ENCODE measurements at regions not wholly inside any gene's neighbourhood (a gene's known extent, or its start where the extent isn't known, plus 50 kb on each side); places are given as distances from the start of the nearest gene placed in this dataset.
"Not testable (repeated sequence)": the region's sequence is repeated elsewhere in the genome, so short reads cannot be mapped to it uniquely, and the experiment has no call there.

GRCh38 chr2:204161886-204162285 lies 225.3 kb downstream of the ICOS start:
- intact Hi-C loops (cut with DNase I), result no loop called here
- DNase-seq (no peak), ATAC-seq (no peak)
- no peaks in the 10 kb centered on the region for H3K4me1 ChIP-seq
- WGBS, 2 donors, result 89 to 91% methylated on average over 3 of the region's 3 CpGs
- no peak overlapping the region for H3K4me3 ChIP-seq
- H3K36me3 ChIP-seq, result no peaks in the 10 kb centered on the region
- no peak for TF ChIP-seq CTCF (IDR thresholded peaks at IDR 0.05)
- H3K27me3 ChIP-seq, result no peaks in the 10 kb centered on the region
- H3K9me3 ChIP-seq, result peaks cover 0 to 17% (median 0%) of the 10 kb centered on the region in 11 donors
- no peak overlapping the region for H3K27ac ChIP-seq

- Histone ChIP-seq H3K36me3 (no peaks in the 10 kb centered on the region), H3K27me3 (peaks cover 0 to 3% (median 0%) of the 10 kb centered on the region in 7 donors), H3K27ac (no peak overlapping the region), H3K9me3 (peaks cover 0 to 6% (median 0%) of the 10 kb centered on the region in 11 donors), H3K4me3 (no peak overlapping the region), H3K4me1 (no peaks in the 10 kb centered on the region)
- intact Hi-C loops (cut with DNase I), result no loop called here
- DNase-seq (no peak), ATAC-seq (no peak)
- TF ChIP-seq CTCF (IDR thresholded peaks at IDR 0.05), result no peak
- WGBS, 2 donors, result 74 to 85% methylated on average over 3 of the region's 3 CpGs
Measured at GRCh38 chr2:204166961-204167360, 230.4 kb downstream of the ICOS start.

- ATAC-seq; H3K27me3 ChIP-seq; H3K27ac ChIP-seq; H3K4me1 ChIP-seq; DNase-seq; intact Hi-C loops (cut with DNase I); H3K4me3 ChIP-seq; H3K36me3 ChIP-seq; H3K9me3 ChIP-seq: not testable (repeated sequence)
- WGBS, 2 donors, result 95 to 97% methylated on average over 6 of the region's 6 CpGs
Measured at GRCh38 chr2:204167670-204168069, 231.1 kb downstream of the ICOS start.

GRCh38 chr2:204170411-204170810 lies 233.8 kb downstream of the ICOS start:
- 81 to 87% methylated on average over 4 of the region's 4 CpGs for WGBS, 2 donors
- peak in 2 of 8 donors; percentile 57 to 62 for ATAC-seq

More at GRCh38 chr2:204170411-204170810, 233.8 kb downstream of the ICOS start:
- Histone ChIP-seq H3K9me3 (no peaks in the 10 kb centered on the region), H3K27me3 (peaks cover 0 to 5% (median 0%) of the 10 kb centered on the region in 7 donors), H3K4me1 (peaks cover 0 to 14% (median 4%) of the 10 kb centered on the region in 9 donors), H3K4me3 (no peak overlapping the region), H3K27ac (no peak overlapping the region), H3K36me3 (no peaks in the 10 kb centered on the region)
- intact Hi-C loops (cut with DNase I), result loop anchor here in 4 of 10 donors (10.0 kb wide), 2 partner anchors 96 to 146 kb away; no protein-coding TSS in a partner anchor
- no peak for TF ChIP-seq CTCF (IDR thresholded peaks at IDR 0.05)
- DNase-seq, result no peak

Measured in heart right ventricle (tissue), 16 donors.